ENCODE measurements at regions not wholly inside any gene's neighbourhood (a gene's known extent, or its start where the extent isn't known, plus 50 kb on each side); places are given as distances from the start of the nearest gene placed in this dataset.
"Not testable (repeated sequence)": the region's sequence is repeated elsewhere in the genome, so short reads cannot be mapped to it uniquely, and the experiment has no call there.

GRCh38 chr13:20306039-20306438 is 73.9 kb upstream of the GJB6 start:
- TF ChIP-seq CTCF (IDR thresholded peaks at IDR 0.05; ENCODE audit: low read depth, low read length) = no peak
- Histone ChIP-seq H3K9me3 (no peaks in the 10 kb centered on the region), H3K36me3 (no peaks in the 10 kb centered on the region), H3K4me1 (no peaks in the 10 kb centered on the region), H3K4me3 (ENCODE audit: low read depth, low read length) (no peak overlapping the region), H3K27me3 (peaks cover 3% of the 10 kb centered on the region; the same call in 1 of the 2 replicates)
- no peak for DNase-seq

- no peak for TF ChIP-seq CTCF (IDR thresholded peaks at IDR 0.05; ENCODE audit: low read depth, low read length)
- no peak overlapping the region for H3K4me3 ChIP-seq (ENCODE audit: low read depth, low read length)
Observed at GRCh38 chr13:20305587-20305986, 73.5 kb upstream of the GJB6 start.

GRCh38 chr13:20304061-20304460 is 71.9 kb upstream of the GJB6 start:
- H3K9me3 ChIP-seq; H3K27me3 ChIP-seq; H3K4me3 ChIP-seq (ENCODE audit: low read depth, low read length); H3K4me1 ChIP-seq; DNase-seq; H3K36me3 ChIP-seq: not testable (repeated sequence)

More at GRCh38 chr13:20305587-20305986, 73.5 kb upstream of the GJB6 start:
- Histone ChIP-seq H3K9me3 (no peaks in the 10 kb centered on the region), H3K4me1 (no peaks in the 10 kb centered on the region), H3K36me3 (no peaks in the 10 kb centered on the region), H3K27me3 (peaks cover 3% of the 10 kb centered on the region; the same call in 1 of the 2 replicates)
- no peak for DNase-seq

- Histone ChIP-seq H3K4me1 (no peaks in the 10 kb centered on the region), H3K9me3 (no peaks in the 10 kb centered on the region), H3K36me3 (no peaks in the 10 kb centered on the region), H3K27me3 (no peaks in the 10 kb centered on the region; the same call in 1 of the 2 replicates), H3K4me3 (ENCODE audit: low read depth, low read length) (no peak overlapping the region)
- no peak for DNase-seq
- TF ChIP-seq CTCF (IDR thresholded peaks at IDR 0.05; ENCODE audit: low read depth, low read length) = no peak
Observed at GRCh38 chr13:20303636-20304035, 71.5 kb upstream of the GJB6 start.

GRCh38 chr13:20301403-20302071 is 69.4 kb upstream of the GJB6 start:
- DNase-seq = no peak
- TF ChIP-seq CTCF (IDR thresholded peaks at IDR 0.05; ENCODE audit: low read depth, low read length) = no peak
- H3K36me3 ChIP-seq = no peaks in the 10 kb centered on the region
- H3K27me3 ChIP-seq = no peaks in the 10 kb centered on the region; the same call in 1 of the 2 replicates
- H3K9me3 ChIP-seq = no peaks in the 10 kb centered on the region
- H3K4me3 ChIP-seq (ENCODE audit: low read depth, low read length) = no peak overlapping the region
- H3K4me1 ChIP-seq = no peaks in the 10 kb centered on the region

- Histone ChIP-seq H3K4me3 (ENCODE audit: low read depth, low read length) (no peak overlapping the region), H3K4me1 (no peaks in the 10 kb centered on the region), H3K27me3 (no peaks in the 10 kb centered on the region; the same call in 1 of the 2 replicates), H3K36me3 (no peaks in the 10 kb centered on the region), H3K9me3 (no peaks in the 10 kb centered on the region)
- no peak for TF ChIP-seq CTCF (IDR thresholded peaks at IDR 0.05; ENCODE audit: low read depth, low read length)
- DNase-seq = no peak
Observed at GRCh38 chr13:20301015-20301402, 68.9 kb upstream of the GJB6 start.

All from BE2C (cell line).